Activated CD8-positive, alpha-beta memory T cell treated with anti-CD3 and anti-CD28 coated beads for 48 hours (primary cell): ENCODE measurements at regions not wholly inside any gene's neighbourhood (a gene's known extent, or its start where the extent isn't known, plus 50 kb on each side); places are given as distances from the start of the nearest gene placed in this dataset.

Experiments used
- DNase-seq, 3 experiments: peaks; one replicate each; pipeline ENCODE4 v3.0.0-alpha.2; 2020; ENCODE audit warnings: low read depth in 2 of 3, low spot score in 2 of 3

- DNase-seq = no peak
Observed at GRCh38 chr1:209462433-209462832, 121.1 kb upstream of the CAMK1G start.

GRCh38 chr1:209463441-209463840, 120.1 kb upstream of the CAMK1G start:
- DNase-seq = no peak

GRCh38 chr1:209473025-209473424, 110.5 kb upstream of the CAMK1G start:
- DNase-seq = no peak

- no peak for DNase-seq
Observed at GRCh38 chr1:209480345-209480744, 103.2 kb upstream of the CAMK1G start.

- no peak for DNase-seq
Observed at GRCh38 chr1:209483691-209484090, 99.8 kb upstream of the CAMK1G start.

- DNase-seq = no peak
Observed at GRCh38 chr1:209484429-209484828, 99.1 kb upstream of the CAMK1G start.

- no peak for DNase-seq
Observed at GRCh38 chr1:209485167-209485566, 98.3 kb upstream of the CAMK1G start.

GRCh38 chr1:209485751-209486150, 97.8 kb upstream of the CAMK1G start:
- DNase-seq = no peak

- DNase-seq = no peak
Observed at GRCh38 chr1:209486861-209487593, 96.5 kb upstream of the CAMK1G start.

GRCh38 chr1:209490013-209490412, 93.5 kb upstream of the CAMK1G start:
- no peak for DNase-seq

- DNase-seq = no peak
Observed at GRCh38 chr1:209491031-209491430, 92.5 kb upstream of the CAMK1G start.

GRCh38 chr1:209491496-209491895, 92.0 kb upstream of the CAMK1G start:
- DNase-seq = no peak

GRCh38 chr1:209491897-209492296, 91.6 kb upstream of the CAMK1G start:
- no peak for DNase-seq

GRCh38 chr1:209493559-209493958, 90.0 kb upstream of the CAMK1G start:
- no peak for DNase-seq

GRCh38 chr1:209497729-209498128, 85.8 kb upstream of the CAMK1G start:
- no peak for DNase-seq

- DNase-seq = no peak
Observed at GRCh38 chr1:209500993-209501392, 82.5 kb upstream of the CAMK1G start.

- DNase-seq = no peak
Observed at GRCh38 chr1:209503196-209503595, 80.3 kb upstream of the CAMK1G start.

GRCh38 chr1:209504571-209504970, 78.9 kb upstream of the CAMK1G start:
- no peak for DNase-seq

- DNase-seq = no peak
Observed at GRCh38 chr1:209505044-209505443, 78.5 kb upstream of the CAMK1G start.

- no peak for DNase-seq
Observed at GRCh38 chr1:209506101-209506500, 77.4 kb upstream of the CAMK1G start.

- no peak for DNase-seq
Observed at GRCh38 chr1:209509039-209509438, 74.5 kb upstream of the CAMK1G start.

- no peak for DNase-seq
Observed at GRCh38 chr1:209510063-209510462, 73.5 kb upstream of the CAMK1G start.

- no peak for DNase-seq
Observed at GRCh38 chr1:209511169-209511568, 72.3 kb upstream of the CAMK1G start.
